Prostate gland (tissue), 2 donors: ENCODE measurements at regions not wholly inside any gene's neighbourhood (a gene's known extent, or its start where the extent isn't known, plus 50 kb on each side); places are given as distances from the start of the nearest gene placed in this dataset.
"Not testable (repeated sequence)": the region's sequence is repeated elsewhere in the genome, so short reads cannot be mapped to it uniquely, and the experiment has no call there.

Source experiments
- DNase-seq: peaks from one replicate; pipeline ENCODE4 v3.0.0-alpha.2; 2019; ENCODE audit warnings: low spot score
- H3K27ac ChIP-seq, 2 donors: fragments of 200-600 bp; sonication (generic); 2 replicates each; pipeline ENCODE4 v1.5.1; 2017 to 2019
- H3K27me3 ChIP-seq: fragments of 200-600 bp; sonication (generic); replicated peaks from 2 replicates; pipeline ENCODE4 v1.5.1; 2019; ENCODE audit not compliant: insufficient read depth
- H3K36me3 ChIP-seq, 2 donors: fragments of 200-600 bp; sonication (generic); 1 replicate in 1 of 2; 2 replicates in 1 of 2; pipeline versions ENCODE4 v1.5.1 to v1.8.1; 2017 to 2019
- H3K4me1 ChIP-seq: fragments of 200-600 bp; sonication (generic); replicated peaks from 2 replicates; pipeline ENCODE4 v1.5.1; 2019
- H3K4me3 ChIP-seq, 2 donors: fragments of 200-600 bp; sonication (generic); 2 replicates each; pipeline ENCODE4 v1.5.1; 2017 to 2019
- H3K9me3 ChIP-seq: fragments of 200-600 bp; sonication (generic); 2 replicates; pipeline ENCODE4 v1.5.1; 2017
- POLR2A ChIP-seq: fragments of 450-650 bp; IDR thresholded peaks from one replicate; pipeline ENCODE4 v1.6.1; 2016; ENCODE audit warnings: antibody characterized with exemption, mild to moderate bottlenecking
- POLR2AphosphoS5 ChIP-seq: sonication (generic); formaldehyde crosslinking; IDR thresholded peaks from one replicate; pipeline ENCODE4 v1.6.1; 2017; ENCODE audit warnings: antibody characterized with exemption
- WGBS: methylation state at CpG from one replicate; pipeline ENCODE4 v1.1.5; 2018; 5-methylcytosine and 5-hydroxymethylcytosine counted together
- intact Hi-C: fragments of 100-400 bp; cut with DNase I; formaldehyde crosslinking; loops from one replicate; pipeline ENCODE4 v1.14.2; 2022
- TF ChIP-seq, protein P1 (sequence below), 4 experiments: fragments of 200-600 bp in 2 of 4; fragments of 450-650 bp in 2 of 4; sonication (generic) in 2 of 4; IDR thresholded peaks; 1 replicate in 3 of 4; 2 replicates in 1 of 4; pipeline ENCODE4 v1.5.1; 2016 to 2019; ENCODE audit warnings: antibody characterized with exemption in 4 of 4, mild to moderate bottlenecking in 2 of 4, moderate library complexity in 2 of 4

DNA sequence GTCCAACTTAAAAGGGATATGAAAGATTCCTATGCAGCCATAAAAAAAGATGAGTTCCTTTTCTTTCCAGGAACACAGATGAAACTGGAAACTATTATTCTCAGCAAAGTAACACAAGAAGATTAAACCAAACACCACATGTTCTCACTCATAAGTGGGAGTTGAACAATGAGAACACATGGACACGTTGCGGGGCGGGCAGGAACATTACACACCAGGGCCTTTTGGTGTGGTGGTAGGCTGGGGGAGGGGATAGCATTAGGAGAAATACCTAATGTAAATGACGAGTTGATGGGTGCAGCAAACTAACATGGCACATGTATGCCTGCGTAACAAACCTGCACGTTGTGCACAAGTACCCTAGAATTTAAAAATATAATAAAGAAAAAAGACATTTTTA lies 516.1 kb downstream of the LRRC70 start:
- 80% methylated on average over 6 of the region's 6 CpGs for WGBS
- intact Hi-C loops, result no loop called here
- TF ChIP-seq, protein P1, sequence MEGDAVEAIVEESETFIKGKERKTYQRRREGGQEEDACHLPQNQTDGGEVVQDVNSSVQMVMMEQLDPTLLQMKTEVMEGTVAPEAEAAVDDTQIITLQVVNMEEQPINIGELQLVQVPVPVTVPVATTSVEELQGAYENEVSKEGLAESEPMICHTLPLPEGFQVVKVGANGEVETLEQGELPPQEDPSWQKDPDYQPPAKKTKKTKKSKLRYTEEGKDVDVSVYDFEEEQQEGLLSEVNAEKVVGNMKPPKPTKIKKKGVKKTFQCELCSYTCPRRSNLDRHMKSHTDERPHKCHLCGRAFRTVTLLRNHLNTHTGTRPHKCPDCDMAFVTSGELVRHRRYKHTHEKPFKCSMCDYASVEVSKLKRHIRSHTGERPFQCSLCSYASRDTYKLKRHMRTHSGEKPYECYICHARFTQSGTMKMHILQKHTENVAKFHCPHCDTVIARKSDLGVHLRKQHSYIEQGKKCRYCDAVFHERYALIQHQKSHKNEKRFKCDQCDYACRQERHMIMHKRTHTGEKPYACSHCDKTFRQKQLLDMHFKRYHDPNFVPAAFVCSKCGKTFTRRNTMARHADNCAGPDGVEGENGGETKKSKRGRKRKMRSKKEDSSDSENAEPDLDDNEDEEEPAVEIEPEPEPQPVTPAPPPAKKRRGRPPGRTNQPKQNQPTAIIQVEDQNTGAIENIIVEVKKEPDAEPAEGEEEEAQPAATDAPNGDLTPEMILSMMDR (IDR thresholded peaks at IDR 0.05), result no peak
- TF ChIP-seq POLR2A (no peak), POLR2AphosphoS5 (no peak)
- DNase-seq, result no peak
- Histone ChIP-seq H3K27ac (no peak overlapping the region), H3K4me1 (no peaks in the 10 kb centered on the region), H3K4me3 (no peak overlapping the region), H3K36me3 (no peaks in the 10 kb centered on the region), H3K9me3 (no peaks in the 10 kb centered on the region), H3K27me3 (no peaks in the 10 kb centered on the region)

DNA sequence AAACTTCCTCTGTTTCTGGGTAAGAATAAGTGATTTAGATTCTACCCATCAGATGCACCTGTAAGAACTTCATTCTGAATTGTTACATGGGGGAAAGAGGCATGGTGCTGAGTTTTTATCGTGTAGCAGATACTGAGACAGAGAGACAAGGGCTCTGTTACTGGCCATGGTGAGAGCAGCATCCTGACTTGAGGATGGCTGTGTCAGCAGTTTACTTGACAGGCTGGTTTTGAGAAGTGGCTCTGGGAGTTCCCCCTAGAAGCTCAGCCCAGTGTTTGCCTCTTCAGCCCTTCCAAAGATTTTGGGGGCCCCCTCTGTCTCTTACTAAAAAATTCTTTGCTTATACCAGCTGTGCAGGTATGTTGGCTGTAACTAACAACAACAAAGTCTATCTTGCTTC lies 510.5 kb downstream of the LRRC70 start:
- Histone ChIP-seq H3K9me3 (no peaks in the 10 kb centered on the region), H3K27me3 (no peaks in the 10 kb centered on the region), H3K36me3 (no peaks in the 10 kb centered on the region), H3K4me1 (no peaks in the 10 kb centered on the region), H3K27ac (no peak overlapping the region), H3K4me3 (no peak overlapping the region)
- DNase-seq, result no peak
- 77% methylated on average over 1 of the region's 1 CpG for WGBS
- intact Hi-C loops, result no loop called here
- TF ChIP-seq POLR2A (no peak), POLR2AphosphoS5 (no peak)

DNA sequence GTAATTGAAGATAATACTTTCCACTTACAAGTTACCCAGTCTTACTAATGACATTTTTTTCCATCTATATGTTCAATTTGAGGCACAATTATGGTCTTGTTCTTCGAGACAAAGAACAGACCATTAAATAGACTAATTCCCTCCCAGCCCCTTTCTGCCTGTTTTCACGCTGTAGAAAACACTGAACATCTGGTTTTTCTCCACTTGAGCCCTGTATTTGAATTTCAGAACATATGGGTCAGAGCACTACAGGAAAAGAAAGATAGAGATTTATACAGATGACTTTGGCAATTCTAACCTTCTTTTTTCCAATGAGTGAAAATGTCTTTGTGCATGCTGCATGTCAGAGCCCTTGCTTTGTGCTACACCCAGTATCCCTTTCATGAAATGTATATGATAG lies 506.9 kb downstream of the LRRC70 start:
- Histone ChIP-seq H3K36me3 (no peaks in the 10 kb centered on the region), H3K4me1 (no peaks in the 10 kb centered on the region), H3K9me3 (no peaks in the 10 kb centered on the region), H3K4me3 (no peak overlapping the region), H3K27ac (no peak overlapping the region), H3K27me3 (no peaks in the 10 kb centered on the region)
- intact Hi-C loops, result no loop called here
- TF ChIP-seq POLR2AphosphoS5 (no peak), POLR2A (no peak)
- TF ChIP-seq, protein P1 (IDR thresholded peaks at IDR 0.05), result no peak
- DNase-seq, result no peak
- 63% methylated on average over 2 of the region's 2 CpGs for WGBS

DNA sequence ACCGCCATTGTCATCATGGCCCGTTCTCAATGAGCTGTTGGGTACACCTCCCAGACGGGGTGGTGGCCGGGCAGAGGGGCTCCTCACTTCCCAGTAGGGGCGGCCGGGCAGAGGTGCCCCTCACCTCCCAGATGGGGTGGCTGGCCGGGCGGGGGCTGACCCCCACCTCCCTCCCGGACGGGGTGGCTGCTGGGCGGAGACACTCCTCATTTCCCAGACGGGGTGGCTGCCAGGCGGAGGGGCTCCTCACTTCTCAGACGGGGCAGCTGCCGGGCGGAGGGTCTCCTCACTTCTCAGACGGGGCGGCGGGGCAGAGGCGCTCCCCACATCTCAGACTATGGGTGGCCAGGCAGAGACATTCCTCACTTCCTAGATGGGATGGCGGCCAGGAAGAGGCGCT lies 505.1 kb downstream of the LRRC70 start:
- H3K36me3 ChIP-seq, H3K4me3 ChIP-seq, H3K27ac ChIP-seq, intact Hi-C loops, H3K9me3 ChIP-seq, DNase-seq, H3K27me3 ChIP-seq, H3K4me1 ChIP-seq: not testable (repeated sequence)
- 97% methylated on average over 16 of the region's 22 CpGs for WGBS

DNA sequence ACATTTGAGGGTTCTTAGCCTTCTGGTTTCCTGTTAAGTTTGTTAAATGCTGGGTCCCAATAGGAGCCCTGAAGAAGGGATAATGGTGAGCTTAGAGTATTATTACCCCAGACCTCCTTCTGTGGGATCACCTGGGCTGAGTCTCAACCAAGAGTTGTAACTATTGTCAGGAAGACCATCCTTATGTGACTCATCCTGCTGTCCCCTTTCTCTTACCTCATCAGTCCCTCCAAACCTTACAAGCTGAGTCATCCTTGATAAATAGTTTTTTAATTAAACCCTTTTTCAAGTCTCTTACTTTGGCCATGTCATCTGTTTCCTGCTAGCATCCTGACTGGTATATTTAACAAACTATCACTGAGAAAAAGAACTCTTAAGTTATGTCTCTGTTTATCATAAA lies 502.8 kb downstream of the LRRC70 start:
- no peak for TF ChIP-seq POLR2AphosphoS5
- TF ChIP-seq, protein P1 (IDR thresholded peaks at IDR 0.05), result no peak
- TF ChIP-seq POLR2A, result no peak
- Histone ChIP-seq H3K27ac (no peak overlapping the region), H3K9me3 (no peaks in the 10 kb centered on the region), H3K4me3 (no peak overlapping the region), H3K27me3 (no peaks in the 10 kb centered on the region), H3K36me3 (no peaks in the 10 kb centered on the region), H3K4me1 (no peaks in the 10 kb centered on the region)
- intact Hi-C loops, result no loop called here
- no peak for DNase-seq

DNA sequence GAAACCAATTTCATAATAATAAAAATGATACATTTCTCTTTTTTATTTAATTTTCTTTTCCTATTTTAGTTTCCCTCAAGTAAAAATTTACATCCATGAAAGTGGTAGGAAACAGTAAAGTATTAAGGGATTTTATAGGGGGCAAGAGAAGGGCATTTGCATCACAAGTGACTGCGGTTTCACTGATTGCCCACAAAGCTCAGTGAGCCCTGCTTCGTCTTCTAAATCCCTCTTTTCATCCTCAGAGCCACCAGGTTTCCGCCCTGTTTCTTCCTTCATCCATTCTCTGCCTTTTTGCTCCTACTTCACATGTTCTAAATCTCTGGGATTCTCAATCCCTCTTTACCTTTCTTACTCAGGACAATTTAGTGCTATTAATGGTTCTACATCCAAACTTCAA lies 491.4 kb downstream of the LRRC70 start:
- Histone ChIP-seq H3K36me3 (no peaks in the 10 kb centered on the region), H3K9me3 (no peaks in the 10 kb centered on the region), H3K27ac (no peak overlapping the region), H3K4me1 (no peaks in the 10 kb centered on the region), H3K27me3 (no peaks in the 10 kb centered on the region), H3K4me3 (no peak overlapping the region)
- TF ChIP-seq, protein P1 (IDR thresholded peaks at IDR 0.05), result no peak
- no peak for TF ChIP-seq POLR2AphosphoS5
- TF ChIP-seq POLR2A, result no peak
- intact Hi-C loops, result no loop called here
- 51% methylated on average over 3 of the region's 3 CpGs for WGBS
- DNase-seq, result no peak
